ENCODE measurements at regions not wholly inside any gene's neighbourhood (a gene's known extent, or its start where the extent isn't known, plus 50 kb on each side); places are given as distances from the start of the nearest gene placed in this dataset.

DNA sequence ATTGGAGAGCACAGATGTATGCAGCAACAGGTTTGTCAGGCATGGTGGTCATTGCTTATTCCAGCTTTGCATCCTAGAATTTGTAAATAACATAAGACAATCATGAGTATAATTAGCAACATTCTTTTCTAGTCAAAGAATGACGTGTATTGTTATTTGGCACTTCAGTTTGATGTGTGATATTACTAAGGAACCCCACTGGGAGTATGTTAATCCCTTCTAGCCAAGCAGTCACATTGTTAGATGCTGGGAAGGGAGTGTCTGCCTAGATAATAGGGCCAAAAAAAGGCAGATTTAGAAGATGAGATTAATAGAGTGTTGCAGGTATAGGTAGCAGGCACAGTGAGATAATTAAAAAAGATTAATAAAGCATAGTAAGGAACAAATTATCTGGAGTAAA is 159.2 kb upstream of the WDFY3 start:
- TF ChIP-seq CTCF (IDR thresholded peaks at IDR 0.05) (no peak), ZFX (IDR thresholded peaks at IDR 0.05; ENCODE audit: borderline replicate concordance) (no peak)

Measured in 22Rv1 (cell line).